BLaER1 (cell line): ENCODE measurements at regions not wholly inside any gene's neighbourhood (a gene's known extent, or its start where the extent isn't known, plus 50 kb on each side); places are given as distances from the start of the nearest gene placed in this dataset.

Source experiments
- H3K27ac ChIP-seq: shearing (Covaris generic); formaldehyde crosslinking; 2 replicates; pipeline ENCODE4 v1.8.1; 2022
- H3K27me3 ChIP-seq: shearing (Covaris generic); formaldehyde crosslinking; 2 replicates; pipeline ENCODE4 v1.8.1; 2022
- H3K36me3 ChIP-seq: shearing (Covaris generic); formaldehyde crosslinking; 2 replicates; pipeline ENCODE4 v1.8.1; 2022
- H3K4me1 ChIP-seq: shearing (Covaris generic); formaldehyde crosslinking; 2 replicates; pipeline ENCODE4 v1.8.1; 2022
- H3K4me2 ChIP-seq: shearing (Covaris generic); formaldehyde crosslinking; 2 replicates; pipeline ENCODE4 v1.8.1; 2022
- H3K4me3 ChIP-seq: shearing (Covaris generic); formaldehyde crosslinking; 2 replicates; pipeline ENCODE4 v1.8.1; 2022
- H3K9ac ChIP-seq: shearing (Covaris generic); formaldehyde crosslinking; 2 replicates; pipeline ENCODE4 v1.8.1; 2022
- H3K9me3 ChIP-seq: shearing (Covaris generic); formaldehyde crosslinking; 2 replicates; pipeline ENCODE4 v1.8.1; 2022
- H4K20me1 ChIP-seq: shearing (Covaris generic); formaldehyde crosslinking; 2 replicates; pipeline ENCODE4 v1.8.1; 2022
- Cebpa-rat ChIP-seq: shearing (Covaris generic); IDR thresholded peaks from 2 replicates; pipeline ENCODE4 v1.8.1; 2022

DNA sequence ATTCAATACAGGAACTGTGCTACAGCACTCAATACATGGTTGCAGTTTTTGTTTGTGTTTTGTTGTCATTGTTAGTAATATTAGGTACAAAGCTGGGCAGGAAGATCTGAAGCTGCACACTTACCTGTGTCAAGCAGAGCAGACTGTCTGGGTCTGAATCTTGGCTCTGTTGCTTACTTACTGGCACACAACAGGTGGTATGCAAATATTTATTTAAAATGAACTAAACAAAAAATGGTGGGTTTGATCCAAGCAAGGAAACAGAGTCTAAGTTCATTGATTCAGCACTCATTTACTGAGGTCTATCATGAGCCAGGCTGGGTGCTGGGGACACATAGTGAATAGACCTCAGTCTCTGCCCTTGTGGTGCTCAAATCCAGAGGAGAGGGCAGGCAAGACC, 230.4 kb downstream of the OMA1 start:
- Histone ChIP-seq H3K9me3 (peaks cover 5% of the 10 kb centered on the region), H3K9ac (no peak overlapping the region), H4K20me1 (no peaks in the 10 kb centered on the region), H3K4me3 (no peak overlapping the region), H3K4me2 (no peak overlapping the region), H3K4me1 (no peaks in the 10 kb centered on the region), H3K36me3 (no peaks in the 10 kb centered on the region), H3K27ac (no peak overlapping the region), H3K27me3 (no peaks in the 10 kb centered on the region)
- TF ChIP-seq Cebpa-rat = no peak

DNA sequence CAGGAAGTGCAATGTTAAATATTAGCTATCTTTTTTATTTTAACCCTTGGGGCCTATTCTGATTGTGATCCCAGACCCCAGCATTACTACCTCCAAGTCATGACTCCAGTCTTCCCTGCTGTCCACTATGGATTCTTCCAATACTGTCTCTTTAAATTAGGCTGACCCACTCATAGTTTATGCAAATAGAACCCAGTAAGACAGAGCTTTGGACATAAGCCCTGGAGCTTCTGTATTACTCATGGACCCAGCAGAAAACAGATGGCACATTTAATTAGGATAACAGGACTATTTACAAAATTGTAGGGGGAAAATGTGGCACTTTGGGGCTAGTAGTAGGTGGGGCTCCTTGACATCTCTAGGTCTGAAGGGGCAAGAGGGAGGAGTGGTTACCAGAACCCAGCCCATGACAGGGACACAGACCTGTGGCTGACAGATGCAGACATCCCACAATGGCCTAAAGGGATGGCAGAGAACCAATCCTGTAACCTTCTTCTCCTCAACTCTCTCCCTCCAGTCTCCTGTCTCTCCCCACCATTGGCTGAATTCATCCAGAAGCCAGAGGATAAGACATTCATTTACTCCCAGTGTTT, 233.5 kb downstream of the OMA1 start:
- Histone ChIP-seq H3K36me3 (no peaks in the 10 kb centered on the region), H3K4me1 (no peaks in the 10 kb centered on the region), H3K4me2 (no peak overlapping the region), H3K27me3 (no peaks in the 10 kb centered on the region), H3K27ac (no peak overlapping the region), H4K20me1 (no peaks in the 10 kb centered on the region), H3K9ac (no peak overlapping the region), H3K4me3 (no peak overlapping the region), H3K9me3 (no peaks in the 10 kb centered on the region)
- TF ChIP-seq Cebpa-rat = no peak

DNA sequence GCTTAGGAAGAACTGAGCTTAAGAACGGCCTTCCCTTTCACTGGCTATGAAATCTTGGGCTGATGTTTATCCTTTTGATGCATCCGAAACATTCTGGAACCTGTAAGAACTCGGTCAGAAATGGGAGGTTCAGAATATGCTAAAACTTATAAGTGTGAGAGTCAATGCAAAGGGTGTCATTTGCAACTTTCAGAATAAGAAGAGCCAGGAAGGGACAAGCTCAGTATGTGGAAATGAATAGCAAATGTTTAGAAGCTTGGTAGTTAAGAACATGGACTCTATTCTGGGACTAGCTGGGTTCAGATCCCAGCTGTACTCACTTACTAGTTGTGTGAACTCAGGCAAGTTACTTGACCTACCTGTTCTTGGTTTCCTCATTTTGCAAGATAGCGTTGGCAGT, 234.1 kb downstream of the OMA1 start:
- no peak overlapping the region for H3K4me2 ChIP-seq
- H4K20me1 ChIP-seq = no peaks in the 10 kb centered on the region
- H3K9ac ChIP-seq = no peak overlapping the region
- H3K36me3 ChIP-seq = no peaks in the 10 kb centered on the region
- TF ChIP-seq Cebpa-rat = no peak
- H3K27me3 ChIP-seq = no peaks in the 10 kb centered on the region
- no peak overlapping the region for H3K27ac ChIP-seq
- H3K4me1 ChIP-seq = no peaks in the 10 kb centered on the region
- H3K4me3 ChIP-seq = no peak overlapping the region
- no peaks in the 10 kb centered on the region for H3K9me3 ChIP-seq

DNA sequence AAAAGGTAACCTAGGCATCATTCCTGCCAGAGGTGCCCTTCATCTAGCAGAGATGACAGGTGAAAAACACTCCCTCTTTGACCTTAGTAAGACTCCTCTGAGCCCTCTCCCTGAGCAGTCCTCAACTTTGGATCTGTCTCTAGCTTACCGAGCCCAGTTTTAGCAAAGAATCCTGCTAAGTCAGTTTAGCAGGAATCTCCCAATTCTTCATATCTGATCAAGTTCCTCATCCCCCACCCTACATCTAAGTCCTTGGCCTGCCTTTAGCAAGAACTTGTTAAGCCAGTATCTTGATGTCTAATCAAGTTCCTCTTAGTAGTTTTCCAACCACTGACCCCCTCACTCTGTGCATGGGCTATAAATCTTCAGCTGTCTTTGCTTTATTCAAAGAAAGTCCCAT, 235.6 kb downstream of the OMA1 start:
- Histone ChIP-seq H3K27me3 (no peaks in the 10 kb centered on the region), H3K9me3 (no peaks in the 10 kb centered on the region), H3K4me3 (no peak overlapping the region), H3K4me2 (no peak overlapping the region), H3K4me1 (no peaks in the 10 kb centered on the region), H3K27ac (no peak overlapping the region), H3K36me3 (no peaks in the 10 kb centered on the region), H3K9ac (no peak overlapping the region), H4K20me1 (no peaks in the 10 kb centered on the region)
- no peak for TF ChIP-seq Cebpa-rat

DNA sequence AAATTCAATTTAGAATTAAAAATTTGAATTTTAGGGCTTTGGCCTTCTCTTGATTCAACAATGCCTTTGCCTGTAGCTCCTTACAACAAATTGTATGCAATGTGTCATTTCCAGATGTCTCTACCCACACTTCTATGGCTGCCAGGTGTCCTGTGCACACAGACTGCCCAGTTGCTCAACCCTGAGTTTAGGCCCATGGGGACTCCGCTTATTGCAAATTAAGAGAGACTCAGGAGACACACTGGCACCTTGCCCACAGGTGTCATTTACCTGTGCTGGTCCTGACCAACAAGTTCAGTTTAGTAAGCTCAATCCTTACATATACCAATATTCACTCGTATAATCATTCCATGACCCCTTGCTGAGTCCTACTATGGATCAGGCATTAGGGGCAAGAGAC, 236.1 kb downstream of the OMA1 start:
- no peak for TF ChIP-seq Cebpa-rat
- Histone ChIP-seq H4K20me1 (no peaks in the 10 kb centered on the region), H3K27me3 (no peaks in the 10 kb centered on the region), H3K4me1 (no peaks in the 10 kb centered on the region), H3K4me3 (no peak overlapping the region), H3K27ac (no peak overlapping the region), H3K9me3 (no peaks in the 10 kb centered on the region), H3K36me3 (no peaks in the 10 kb centered on the region), H3K4me2 (no peak overlapping the region), H3K9ac (no peak overlapping the region)

DNA sequence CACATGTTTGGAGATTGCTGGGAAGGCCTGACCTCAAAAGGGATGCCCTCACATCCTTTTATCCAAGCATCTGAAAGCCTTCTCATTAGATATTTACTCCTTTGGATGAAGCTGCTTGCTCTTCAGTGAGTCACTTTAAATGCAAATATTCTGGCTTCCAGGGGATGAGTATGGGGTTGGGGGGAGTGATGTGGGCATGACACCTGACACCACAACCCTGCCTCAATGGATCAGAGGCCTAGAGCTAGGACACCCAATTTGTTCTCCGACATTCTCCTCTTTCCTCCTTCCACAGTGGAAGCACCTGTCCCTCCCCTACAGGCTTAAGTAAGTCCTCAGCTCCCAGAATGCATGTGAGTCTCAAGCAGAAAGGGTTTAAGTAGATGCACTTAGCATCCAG, 238.3 kb downstream of the OMA1 start:
- Histone ChIP-seq H3K9ac (no peak overlapping the region), H3K4me1 (peaks cover 4% of the 10 kb centered on the region; the same call in 1 of the 2 replicates), H3K27me3 (no peaks in the 10 kb centered on the region), H3K4me2 (no peak overlapping the region), H3K9me3 (no peaks in the 10 kb centered on the region), H4K20me1 (no peaks in the 10 kb centered on the region), H3K27ac (no peak overlapping the region), H3K36me3 (no peaks in the 10 kb centered on the region), H3K4me3 (no peak overlapping the region)
- TF ChIP-seq Cebpa-rat = no peak

DNA sequence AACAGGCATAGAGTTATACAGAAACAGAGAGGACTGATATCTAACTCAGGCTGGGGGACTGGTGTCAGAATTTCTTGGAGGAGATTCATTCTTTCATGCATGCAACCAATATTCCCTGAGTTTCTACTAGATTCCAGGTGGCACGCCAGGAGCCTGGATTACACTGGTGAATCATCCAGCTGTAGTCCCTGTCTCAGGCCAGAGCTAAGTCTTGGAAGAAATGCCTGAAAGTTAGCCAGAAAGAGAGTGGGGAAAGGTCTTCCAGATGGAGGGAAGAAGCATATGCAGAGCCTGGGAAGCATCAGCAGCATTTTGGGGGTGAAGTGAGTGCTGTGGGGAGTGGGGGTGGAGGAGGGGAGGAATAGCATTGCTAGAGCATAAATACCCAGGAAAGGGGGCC, 239.1 kb downstream of the OMA1 start:
- Histone ChIP-seq H3K27ac (no peak overlapping the region), H3K4me3 (no peak overlapping the region), H3K9ac (no peak overlapping the region), H3K9me3 (no peaks in the 10 kb centered on the region), H3K4me1 (peaks cover 4% of the 10 kb centered on the region; the same call in 1 of the 2 replicates), H3K4me2 (no peak overlapping the region), H3K27me3 (no peaks in the 10 kb centered on the region), H3K36me3 (no peaks in the 10 kb centered on the region), H4K20me1 (no peaks in the 10 kb centered on the region)
- no peak for TF ChIP-seq Cebpa-rat

DNA sequence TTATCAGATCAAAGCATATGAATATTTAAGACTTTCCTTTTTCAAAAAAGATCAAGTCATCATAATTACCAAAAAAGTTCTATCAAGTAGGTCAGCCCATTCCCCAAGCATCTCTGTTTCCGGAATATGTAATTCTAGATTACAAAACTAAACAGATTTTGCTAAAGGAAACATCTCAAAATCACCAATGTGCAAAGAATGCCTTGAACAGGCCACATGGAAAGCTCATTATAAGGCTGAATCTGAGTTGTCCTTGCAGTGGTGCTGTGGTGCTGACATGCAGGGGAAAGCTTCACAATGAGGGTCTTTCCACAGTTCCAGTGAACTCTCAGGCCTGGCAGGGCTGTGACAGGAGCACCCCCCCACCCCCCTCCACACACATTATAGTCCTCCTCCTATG, 240.9 kb downstream of the OMA1 start:
- no peaks in the 10 kb centered on the region for H3K9me3 ChIP-seq
- H3K27ac ChIP-seq = no peak overlapping the region
- H3K27me3 ChIP-seq = no peaks in the 10 kb centered on the region
- no peak overlapping the region for H3K4me2 ChIP-seq
- peaks cover 4% of the 10 kb centered on the region; the same call in 1 of the 2 replicates for H3K4me1 ChIP-seq
- no peak overlapping the region for H3K4me3 ChIP-seq
- H3K9ac ChIP-seq = no peak overlapping the region
- no peak for TF ChIP-seq Cebpa-rat
- no peaks in the 10 kb centered on the region for H3K36me3 ChIP-seq
- no peaks in the 10 kb centered on the region for H4K20me1 ChIP-seq

DNA sequence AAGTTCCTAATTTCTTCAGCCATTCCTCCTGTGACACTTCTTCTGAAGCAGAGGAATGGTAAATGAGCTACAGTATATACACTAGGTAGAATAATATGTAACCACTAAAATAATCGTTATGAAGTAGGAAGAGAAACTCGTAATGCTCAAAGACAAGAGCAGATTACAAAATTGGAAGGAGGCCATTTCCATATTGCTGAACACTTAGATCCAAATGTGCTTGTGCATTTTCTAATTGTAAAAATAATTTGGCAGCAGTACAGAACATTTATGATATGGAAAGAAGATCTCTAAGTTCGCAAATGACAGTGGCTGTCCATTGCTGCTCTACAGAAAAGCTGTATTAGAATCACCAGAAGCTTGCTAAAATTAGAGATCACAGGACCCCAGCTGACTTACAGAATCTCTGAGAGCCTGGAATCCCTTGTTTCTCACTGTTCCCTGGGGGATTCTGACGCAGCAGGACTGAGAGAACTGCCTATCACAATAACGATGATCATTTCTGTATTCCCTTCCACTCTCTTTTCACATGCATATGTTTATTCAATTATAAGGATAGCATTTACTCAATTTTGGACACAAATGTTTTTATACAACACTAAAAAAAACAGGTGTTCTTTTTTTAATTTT, 242.1 kb downstream of the OMA1 start:
- peaks cover 4% of the 10 kb centered on the region; the same call in 1 of the 2 replicates for H3K4me1 ChIP-seq
- no peaks in the 10 kb centered on the region for H3K9me3 ChIP-seq
- H4K20me1 ChIP-seq = no peaks in the 10 kb centered on the region
- no peak overlapping the region for H3K4me2 ChIP-seq
- H3K9ac ChIP-seq = no peak overlapping the region
- no peak overlapping the region for H3K27ac ChIP-seq
- no peaks in the 10 kb centered on the region for H3K36me3 ChIP-seq
- H3K27me3 ChIP-seq = no peaks in the 10 kb centered on the region
- no peak overlapping the region for H3K4me3 ChIP-seq
- no peak for TF ChIP-seq Cebpa-rat

DNA sequence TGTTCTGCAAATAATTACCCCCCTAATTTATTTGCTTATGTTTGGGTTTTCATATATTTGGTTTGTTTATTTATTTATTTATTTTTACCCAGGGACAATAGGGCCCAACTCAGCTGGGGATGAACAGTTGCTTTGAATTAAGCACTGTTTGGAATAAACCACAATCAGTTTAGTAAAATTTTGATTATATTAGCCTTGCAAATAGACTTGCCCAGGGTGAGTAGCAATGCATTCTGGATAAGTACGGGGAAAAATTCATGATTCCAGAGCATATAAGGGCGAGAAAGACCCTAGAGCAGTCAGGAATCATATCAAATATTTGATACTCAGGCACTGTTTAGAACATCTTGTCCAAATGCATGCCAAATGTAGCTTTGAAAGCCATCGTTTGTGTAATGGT, 242.7 kb downstream of the OMA1 start:
- Histone ChIP-seq H3K4me3 (no peak overlapping the region), H4K20me1 (no peaks in the 10 kb centered on the region), H3K4me1 (peaks cover 4% of the 10 kb centered on the region; the same call in 1 of the 2 replicates), H3K27ac (no peak overlapping the region), H3K4me2 (no peak overlapping the region), H3K9ac (no peak overlapping the region), H3K27me3 (no peaks in the 10 kb centered on the region), H3K9me3 (no peaks in the 10 kb centered on the region), H3K36me3 (no peaks in the 10 kb centered on the region)
- no peak for TF ChIP-seq Cebpa-rat
